NCI-H2029 treated with DMSO at 0.1 percent for 48 hours (cell line): ENCODE measurements at regions not wholly inside any gene's neighbourhood (a gene's known extent, or its start where the extent isn't known, plus 50 kb on each side); places are given as distances from the start of the nearest gene placed in this dataset.

ENCODE experiments used
- DNase-seq: peaks from one replicate; lab custom pipeline; 2025; lab: John Stamatoyannopoulos, UW

- DNase-seq: no peak
Observed at GRCh38 chr3:190722181-190722905, 140.2 kb downstream of the GMNC start.

DNA sequence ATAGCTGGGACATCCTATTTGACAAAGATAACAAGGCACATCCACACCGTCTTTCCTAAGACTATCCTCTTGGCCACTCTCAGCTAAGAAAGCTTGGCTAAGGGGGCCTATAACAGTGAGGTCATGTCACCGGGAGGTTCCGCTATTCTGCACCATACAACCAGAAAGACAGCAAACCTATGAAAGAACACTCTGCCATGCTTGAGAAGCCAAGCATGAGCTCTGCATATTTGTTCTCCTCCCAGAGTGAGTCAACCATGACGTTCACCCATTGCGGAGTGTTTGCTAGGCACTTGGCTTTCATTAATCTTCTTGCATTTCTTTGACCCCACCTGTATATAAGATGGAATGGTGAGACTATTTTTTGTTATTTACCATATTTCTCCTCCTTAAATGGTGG lies 141.2 kb downstream of the GMNC start:
- peak; percentile 20 for DNase-seq

DNA sequence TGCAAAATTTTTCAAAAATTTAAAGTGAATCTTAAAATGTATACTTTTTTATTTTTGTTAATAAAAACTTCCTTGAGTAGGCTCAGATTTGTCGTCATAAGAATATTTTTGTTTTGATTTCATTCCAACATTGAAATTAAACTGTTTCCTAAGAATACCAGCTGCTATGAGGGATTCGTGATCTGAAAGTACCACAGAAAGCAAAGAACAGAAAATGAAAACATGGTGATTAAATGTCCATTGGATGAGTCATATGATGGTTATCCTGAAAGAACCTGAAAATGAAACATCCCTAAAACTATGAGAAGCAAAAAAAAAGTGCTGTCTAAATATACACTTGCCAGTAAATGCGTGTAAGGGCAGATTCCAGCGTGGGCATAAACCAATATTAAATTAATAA lies 143.8 kb downstream of the GMNC start:
- DNase-seq: no peak

DNA sequence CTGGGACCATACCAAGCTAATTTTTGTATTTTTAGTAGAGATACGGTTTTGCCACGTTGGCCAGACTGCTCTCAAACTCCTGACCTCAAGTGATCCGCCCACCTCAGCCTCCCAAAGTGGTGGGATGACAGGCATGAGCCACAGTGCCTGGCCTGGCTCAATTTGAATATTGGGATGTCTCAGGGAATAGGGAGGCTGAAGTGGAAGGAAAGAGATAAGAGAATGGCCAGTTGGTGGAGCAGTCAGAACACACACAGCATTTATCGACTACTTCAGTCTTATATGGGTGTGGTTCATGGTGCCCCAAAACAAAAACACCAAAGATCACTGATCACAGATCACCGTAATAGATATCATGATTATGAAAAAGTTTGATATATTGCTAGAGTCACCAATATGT lies 144.4 kb downstream of the GMNC start:
- DNase-seq: no peak

DNA sequence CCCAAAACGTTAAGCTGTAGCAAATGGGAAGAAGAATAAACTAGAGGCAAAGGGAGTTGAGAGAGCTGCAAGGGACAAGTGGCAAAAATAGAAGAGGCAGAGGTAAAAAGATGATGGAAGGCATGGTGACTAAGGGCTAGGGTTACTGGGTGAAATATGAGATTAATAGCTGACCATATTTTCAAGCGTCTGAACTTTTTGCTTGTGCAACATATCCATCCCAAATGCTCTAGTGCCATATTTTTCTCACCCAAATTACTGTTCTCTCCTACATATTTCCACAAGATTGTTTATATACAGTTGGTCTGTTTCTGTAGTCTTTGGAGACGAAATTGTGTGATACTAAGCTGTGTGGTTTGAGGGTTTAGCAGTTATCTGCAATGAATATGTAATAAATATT lies 145.5 kb downstream of the GMNC start:
- no peak for DNase-seq

DNA sequence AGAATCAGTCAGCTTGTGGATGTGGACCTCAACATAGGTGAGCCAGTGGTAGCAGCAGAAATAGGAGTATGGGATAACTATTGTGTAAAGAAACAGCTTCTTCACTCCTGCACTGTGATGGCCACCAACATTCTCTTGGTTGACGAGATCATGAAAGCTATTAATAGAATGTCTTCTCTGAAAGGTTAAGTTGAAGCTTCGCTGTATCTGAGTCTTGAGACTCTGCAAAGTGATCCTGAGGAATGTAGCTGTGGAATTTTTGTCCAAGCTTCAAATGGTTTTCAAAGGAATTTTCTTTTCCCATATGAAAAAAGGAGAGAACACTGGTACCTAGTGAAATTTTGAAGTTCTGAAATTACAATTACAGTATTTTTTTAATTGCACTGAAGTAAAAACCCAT lies 146.3 kb downstream of the GMNC start:
- DNase-seq: no peak

GRCh38 chr3:190710723-190711122 lies 151.8 kb downstream of the GMNC start:
- no peak for DNase-seq

- DNase-seq: no peak
Observed at GRCh38 chr3:190709351-190709773, 153.1 kb downstream of the GMNC start.
